ENCODE measurements at regions not wholly inside any gene's neighbourhood (a gene's known extent, or its start where the extent isn't known, plus 50 kb on each side); places are given as distances from the start of the nearest gene placed in this dataset.
"Not testable (repeated sequence)": the region's sequence is repeated elsewhere in the genome, so short reads cannot be mapped to it uniquely, and the experiment has no call there.

DNA sequence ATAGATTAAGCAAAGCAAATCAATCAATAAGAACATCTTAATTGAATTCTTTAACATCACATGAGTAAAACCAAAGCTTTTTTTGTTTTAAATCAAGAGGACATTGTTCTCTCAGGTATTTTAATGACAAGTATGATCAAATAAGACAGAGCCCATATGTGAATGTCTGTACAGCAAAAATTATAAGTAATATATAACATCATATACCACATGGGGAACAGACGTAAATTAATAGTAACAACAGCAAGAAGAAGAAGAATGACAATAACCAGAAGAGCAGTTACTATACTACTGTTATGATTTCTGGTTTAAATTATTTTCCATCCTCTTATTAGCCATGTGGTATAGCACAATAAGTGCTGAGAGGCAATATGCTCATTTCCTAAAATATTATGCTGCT lies 335.5 kb downstream of the ADAMTS20 start:
- no CpG with 5 or more reads among the region's 1 CpG for WGBS, 2 experiments (ENCODE audit: insufficient coverage in 2 of 2)
- Histone ChIP-seq H3K27ac (ENCODE audit: low read depth, low read length, severe bottlenecking) (no peak overlapping the region), H3K9me3 (ENCODE audit: control insufficient read depth, low read length) (no peaks in the 10 kb centered on the region)

GRCh38 chr12:43214166-43214565 lies 337.8 kb downstream of the ADAMTS20 start:
- WGBS, 2 experiments (ENCODE audit: insufficient coverage in 2 of 2): 70% methylated on average over 2 of the region's 5 CpGs; no CpG with 5 or more reads in 1 of the 2 experiments
- H3K4me1 ChIP-seq (ENCODE audit: control insufficient read depth, insufficient read depth, low read length, poor library complexity, severe bottlenecking): peaks cover 12% of the 10 kb centered on the region
- no peak overlapping the region for H3K27ac ChIP-seq (ENCODE audit: low read depth, low read length, severe bottlenecking)
- no peaks in the 10 kb centered on the region for H3K36me3 ChIP-seq (ENCODE audit: control insufficient read depth, insufficient read depth, low read length)
- no peak overlapping the region for H3K4me3 ChIP-seq (ENCODE audit: extremely low read depth, insufficient read depth, low read length, poor library complexity, severe bottlenecking)
- H3K9me3 ChIP-seq (ENCODE audit: control insufficient read depth, low read length): no peaks in the 10 kb centered on the region

More for the DNA sequence above, 335.5 kb downstream of the ADAMTS20 start:
- Histone ChIP-seq H3K4me1 (ENCODE audit: control insufficient read depth, insufficient read depth, low read length, poor library complexity, severe bottlenecking) (no peaks in the 10 kb centered on the region), H3K36me3 (ENCODE audit: control insufficient read depth, insufficient read depth, low read length) (no peaks in the 10 kb centered on the region), H3K4me3 (ENCODE audit: extremely low read depth, insufficient read depth, low read length, poor library complexity, severe bottlenecking) (no peak overlapping the region)

GRCh38 chr12:43213608-43214007 lies 338.4 kb downstream of the ADAMTS20 start:
- no peak overlapping the region for H3K4me3 ChIP-seq (ENCODE audit: extremely low read depth, insufficient read depth, low read length, poor library complexity, severe bottlenecking)
- peaks cover 15% of the 10 kb centered on the region for H3K4me1 ChIP-seq (ENCODE audit: control insufficient read depth, insufficient read depth, low read length, poor library complexity, severe bottlenecking)
- no peak overlapping the region for H3K27ac ChIP-seq (ENCODE audit: low read depth, low read length, severe bottlenecking)
- no peaks in the 10 kb centered on the region for H3K9me3 ChIP-seq (ENCODE audit: control insufficient read depth, low read length)
- 82% methylated on average over 2 of the region's 3 CpGs; no CpG with 5 or more reads in 1 of the 2 experiments for WGBS, 2 experiments (ENCODE audit: insufficient coverage in 2 of 2)
- no peaks in the 10 kb centered on the region for H3K36me3 ChIP-seq (ENCODE audit: control insufficient read depth, insufficient read depth, low read length)

DNA sequence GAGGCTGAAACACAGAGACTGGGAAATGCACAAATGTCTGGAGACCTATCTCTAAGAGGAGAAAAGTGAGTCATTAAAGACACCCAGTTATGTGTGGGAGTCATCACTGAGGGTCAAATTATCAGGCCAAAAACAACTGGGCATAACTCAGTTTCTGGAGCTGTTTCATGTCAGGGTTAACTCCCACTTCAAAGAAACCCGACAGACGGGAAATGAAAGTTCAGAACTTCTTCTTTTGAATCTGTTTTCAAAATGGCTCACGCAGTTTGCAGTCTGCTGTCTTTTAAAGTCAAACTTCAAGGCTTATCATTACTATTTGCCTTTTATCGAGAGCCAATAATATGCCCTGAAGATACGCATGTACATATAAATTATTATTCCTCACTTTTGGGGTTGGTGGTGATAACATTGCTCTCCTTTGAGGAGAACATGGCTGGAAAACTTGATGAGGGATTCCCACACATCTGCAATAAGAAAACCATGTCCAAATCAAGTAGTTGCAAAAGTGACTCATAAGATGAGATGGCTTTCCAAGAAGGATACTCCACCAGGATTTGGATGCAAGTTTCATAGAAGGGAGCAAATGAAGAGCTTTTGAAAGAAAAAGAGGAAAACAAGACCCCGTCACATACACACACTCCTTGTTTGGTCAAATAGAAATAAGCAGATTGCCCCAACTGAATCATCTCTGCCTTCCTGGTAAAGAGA lies 341.4 kb downstream of the ADAMTS20 start:
- peaks cover 20% of the 10 kb centered on the region for H3K4me1 ChIP-seq (ENCODE audit: control insufficient read depth, insufficient read depth, low read length, poor library complexity, severe bottlenecking)
- no peaks in the 10 kb centered on the region for H3K36me3 ChIP-seq (ENCODE audit: control insufficient read depth, insufficient read depth, low read length)
- peak overlapping the region; percentile 62 for H3K27ac ChIP-seq (ENCODE audit: low read depth, low read length, severe bottlenecking)
- no peak overlapping the region for H3K4me3 ChIP-seq (ENCODE audit: extremely low read depth, insufficient read depth, low read length, poor library complexity, severe bottlenecking)
- 46 to 81% methylated on average over 3 to 5 of the region's 6 CpGs for WGBS, 2 experiments (ENCODE audit: insufficient coverage in 2 of 2)
- H3K9me3 ChIP-seq (ENCODE audit: control insufficient read depth, low read length): no peaks in the 10 kb centered on the region

DNA sequence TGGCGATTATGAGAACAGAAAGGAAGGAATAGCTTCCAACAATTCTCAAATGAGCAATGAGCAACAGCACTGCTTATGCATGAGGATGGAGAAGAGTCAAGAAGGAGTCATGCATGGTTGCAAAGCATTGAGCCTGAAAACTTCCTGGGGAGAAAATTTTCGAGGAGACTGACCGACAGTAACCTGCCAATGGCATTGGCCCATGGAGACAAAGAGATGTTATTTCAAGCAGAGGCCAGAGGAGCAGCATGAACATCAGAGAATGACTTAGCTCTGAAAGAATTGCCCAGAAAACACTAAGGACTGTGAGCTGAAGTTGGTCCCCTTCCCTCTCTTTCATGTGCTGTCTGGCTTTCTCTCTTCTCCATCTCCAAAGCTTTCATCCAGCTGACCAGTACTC lies 343.4 kb downstream of the ADAMTS20 start:
- peaks cover 20% of the 10 kb centered on the region for H3K4me1 ChIP-seq (ENCODE audit: control insufficient read depth, insufficient read depth, low read length, poor library complexity, severe bottlenecking)
- WGBS, 2 experiments (ENCODE audit: insufficient coverage in 2 of 2): 85% methylated on average over 2 of the region's 3 CpGs; no CpG with 5 or more reads in 1 of the 2 experiments
- H3K36me3 ChIP-seq (ENCODE audit: control insufficient read depth, insufficient read depth, low read length): no peaks in the 10 kb centered on the region
- H3K9me3 ChIP-seq (ENCODE audit: control insufficient read depth, low read length): no peaks in the 10 kb centered on the region
- no peak overlapping the region for H3K27ac ChIP-seq (ENCODE audit: low read depth, low read length, severe bottlenecking)
- H3K4me3 ChIP-seq (ENCODE audit: extremely low read depth, insufficient read depth, low read length, poor library complexity, severe bottlenecking): no peak overlapping the region

- no peak overlapping the region for H3K27ac ChIP-seq (ENCODE audit: low read depth, low read length, severe bottlenecking)
- no peaks in the 10 kb centered on the region for H3K9me3 ChIP-seq (ENCODE audit: control insufficient read depth, low read length)
- WGBS, 2 experiments (ENCODE audit: insufficient coverage in 2 of 2): 80 to 100% methylated on average over 1 to 3 of the region's 5 CpGs
- H3K4me1 ChIP-seq (ENCODE audit: control insufficient read depth, insufficient read depth, low read length, poor library complexity, severe bottlenecking): peaks cover 20% of the 10 kb centered on the region
- no peak overlapping the region for H3K4me3 ChIP-seq (ENCODE audit: extremely low read depth, insufficient read depth, low read length, poor library complexity, severe bottlenecking)
- no peaks in the 10 kb centered on the region for H3K36me3 ChIP-seq (ENCODE audit: control insufficient read depth, insufficient read depth, low read length)
Measured at GRCh38 chr12:43208221-43208620, 343.8 kb downstream of the ADAMTS20 start.

GRCh38 chr12:43206396-43206795 lies 345.6 kb downstream of the ADAMTS20 start:
- no peaks in the 10 kb centered on the region for H3K9me3 ChIP-seq (ENCODE audit: control insufficient read depth, low read length)
- H3K4me3 ChIP-seq (ENCODE audit: extremely low read depth, insufficient read depth, low read length, poor library complexity, severe bottlenecking): no peak overlapping the region
- peaks cover 20% of the 10 kb centered on the region for H3K4me1 ChIP-seq (ENCODE audit: control insufficient read depth, insufficient read depth, low read length, poor library complexity, severe bottlenecking)
- no peak overlapping the region for H3K27ac ChIP-seq (ENCODE audit: low read depth, low read length, severe bottlenecking)
- no peaks in the 10 kb centered on the region for H3K36me3 ChIP-seq (ENCODE audit: control insufficient read depth, insufficient read depth, low read length)

DNA sequence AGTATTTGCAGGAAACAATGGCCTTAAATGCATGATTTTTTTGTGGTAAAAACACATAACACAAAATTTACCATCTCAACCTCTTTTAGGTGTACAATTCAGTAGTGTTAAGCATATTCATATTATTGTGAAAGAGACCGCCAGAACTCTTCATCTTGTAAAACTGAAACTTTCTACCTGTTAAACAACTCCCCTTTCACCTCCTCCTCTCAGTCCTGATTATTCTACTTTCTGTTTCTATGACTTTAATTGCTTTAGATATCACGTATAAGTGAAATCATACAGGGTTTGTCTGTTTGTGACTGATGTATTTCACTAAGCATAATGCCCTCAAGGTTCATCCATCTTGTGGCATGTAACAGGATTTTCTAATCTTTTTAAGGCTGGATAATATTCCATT lies 353.4 kb downstream of the ADAMTS20 start:
- Histone ChIP-seq H3K4me3 (ENCODE audit: extremely low read depth, insufficient read depth, low read length, poor library complexity, severe bottlenecking) (no peak overlapping the region), H3K9me3 (ENCODE audit: control insufficient read depth, low read length) (no peaks in the 10 kb centered on the region), H3K27ac (ENCODE audit: low read depth, low read length, severe bottlenecking) (no peak overlapping the region), H3K36me3 (ENCODE audit: control insufficient read depth, insufficient read depth, low read length) (no peaks in the 10 kb centered on the region), H3K4me1 (ENCODE audit: control insufficient read depth, insufficient read depth, low read length, poor library complexity, severe bottlenecking) (no peaks in the 10 kb centered on the region)
- WGBS, 2 experiments (ENCODE audit: insufficient coverage in 2 of 2): no CpG with 5 or more reads among the region's 2 CpGs

- Histone ChIP-seq H3K36me3 (ENCODE audit: control insufficient read depth, insufficient read depth, low read length) (no peaks in the 10 kb centered on the region), H3K4me1 (ENCODE audit: control insufficient read depth, insufficient read depth, low read length, poor library complexity, severe bottlenecking) (no peaks in the 10 kb centered on the region), H3K4me3 (ENCODE audit: extremely low read depth, insufficient read depth, low read length, poor library complexity, severe bottlenecking) (no peak overlapping the region), H3K27ac (ENCODE audit: low read depth, low read length, severe bottlenecking) (no peak overlapping the region), H3K9me3 (ENCODE audit: control insufficient read depth, low read length) (no peaks in the 10 kb centered on the region)
- WGBS, 2 experiments (ENCODE audit: insufficient coverage in 2 of 2): no CpG with 5 or more reads among the region's 2 CpGs
Measured at GRCh38 chr12:43196268-43196907, 355.6 kb downstream of the ADAMTS20 start.

DNA sequence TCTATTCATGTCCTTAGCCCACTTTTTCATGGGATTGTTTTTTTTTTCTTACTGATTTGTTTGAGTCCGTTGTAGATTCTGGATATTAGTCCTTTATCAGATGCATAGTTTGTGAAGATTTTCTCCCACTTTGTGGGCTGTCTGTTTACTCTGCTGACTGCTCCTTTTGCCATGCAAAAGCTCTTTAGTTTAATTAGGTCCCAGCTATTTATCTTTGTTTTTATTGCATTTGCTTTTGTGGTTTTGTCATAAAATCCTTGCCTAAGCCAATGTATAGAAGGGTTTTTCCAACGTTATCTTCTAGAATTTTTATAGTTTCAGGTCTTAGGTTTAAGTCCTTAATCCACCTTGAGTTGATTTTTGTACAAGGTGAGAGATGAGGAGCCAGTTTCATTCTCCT lies 358.9 kb downstream of the ADAMTS20 start:
- not testable (repeated sequence) for H3K36me3 ChIP-seq (ENCODE audit: control insufficient read depth, insufficient read depth, low read length); H3K27ac ChIP-seq (ENCODE audit: low read depth, low read length, severe bottlenecking); H3K4me3 ChIP-seq (ENCODE audit: extremely low read depth, insufficient read depth, low read length, poor library complexity, severe bottlenecking); H3K4me1 ChIP-seq (ENCODE audit: control insufficient read depth, insufficient read depth, low read length, poor library complexity, severe bottlenecking); H3K9me3 ChIP-seq (ENCODE audit: control insufficient read depth, low read length)
- 40% methylated on average over 1 of the region's 2 CpGs; no CpG with 5 or more reads in 1 of the 2 experiments for WGBS, 2 experiments (ENCODE audit: insufficient coverage in 2 of 2)

DNA sequence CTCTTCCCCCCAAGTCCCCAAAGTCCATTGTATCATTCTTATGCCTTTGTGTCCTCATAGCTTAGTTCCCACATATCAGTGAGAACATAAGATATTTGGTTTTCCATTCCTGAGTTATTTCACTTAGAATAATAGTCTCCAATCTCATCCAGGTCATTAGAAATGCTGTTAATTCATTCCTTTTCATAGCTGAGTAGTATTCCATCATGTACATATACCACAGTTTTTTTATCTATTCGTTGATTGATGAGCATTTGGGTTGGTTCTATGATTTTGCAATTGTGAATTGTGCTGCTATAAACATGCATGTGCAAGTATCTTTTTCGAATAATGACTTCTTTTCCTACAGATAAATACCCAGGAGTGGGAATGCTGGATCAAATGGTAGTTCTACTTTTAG lies 359.6 kb downstream of the ADAMTS20 start:
- not testable (repeated sequence) for H3K9me3 ChIP-seq (ENCODE audit: control insufficient read depth, low read length); H3K4me1 ChIP-seq (ENCODE audit: control insufficient read depth, insufficient read depth, low read length, poor library complexity, severe bottlenecking); H3K27ac ChIP-seq (ENCODE audit: low read depth, low read length, severe bottlenecking); H3K4me3 ChIP-seq (ENCODE audit: extremely low read depth, insufficient read depth, low read length, poor library complexity, severe bottlenecking); H3K36me3 ChIP-seq (ENCODE audit: control insufficient read depth, insufficient read depth, low read length)
- no CpG with 5 or more reads among the region's 2 CpGs for WGBS, 2 experiments (ENCODE audit: insufficient coverage in 2 of 2)

Measured in mesodermal cell (in vitro differentiated cells).